K562 (cell line): ENCODE measurements at regions not wholly inside any gene's neighbourhood (a gene's known extent, or its start where the extent isn't known, plus 50 kb on each side); places are given as distances from the start of the nearest gene placed in this dataset.

ENCODE experiments used
- ATAC-seq: fragments of 200-7000 bp; cut with Tn5 transposase; 3 replicates; pipeline ENCODE4 v1.9.1; 2020; ENCODE audit warnings: moderate library complexity
- BruUV-seq: library from RNA; stranded (reverse); fragments of 400-500 nt; replicated peaks from 2 replicates; lab custom pipeline; 2021; lab: Mats Ljungman, UMichigan
- CTCF ChIA-PET: fragments of 300-600 bp; formaldehyde crosslinking; extraction: SDS; loops from one replicate; lab custom pipeline; 2021; ENCODE audit warnings: low intra/inter-chr PET ratio; lab: Yijun Ruan, JAX
- POLR2A ChIA-PET: fragments of 300-600, 350-650 bp; sonication (Branson Sonifier 250); formaldehyde crosslinking; extraction: SDS; loops from one replicate; lab custom pipeline; 2021; ENCODE audit warnings: antibody characterized with exemption, inconsistent platforms; lab: Yijun Ruan, JAX
- DNase-seq, 4 experiments: peaks; one replicate each; pipeline versions ENCODE4 v3.0.0 to v3.0.0-alpha.2; 2011 to 2018; ENCODE audit warnings: low spot score in 3 of 4, mixed read lengths in 3 of 4; ENCODE audit errors: extremely low read depth in 1 of 4
- FAIRE-seq: peaks from 2 replicates; lab custom pipeline; 2011; peaks lifted over from hg19 to GRCh38; lab: Jason Lieb, UNC
- H2AFZ ChIP-seq: 2 replicates; pipeline ENCODE4 v1.6.0; 2011; ENCODE audit warnings: low read depth, low read length, control low read depth, inconsistent platforms
- H3K27ac ChIP-seq: fragments of 200-600 bp; 3 replicates; pipeline ENCODE4 v1.8.0; 2011; ENCODE audit warnings: low read depth, mild to moderate bottlenecking, control low read depth, inconsistent platforms, low read length, moderate library complexity, mixed read lengths; ENCODE audit errors: extremely low read depth
- H3K27me3 ChIP-seq, 2 experiments: fragments of 300-600 bp in 1 of 2; 2 replicates in 1 of 2; 3 replicates in 1 of 2; pipeline versions ENCODE4 v1.6.0 to v1.8.0; 2011; ENCODE audit warnings: inconsistent platforms in 2 of 2, low read length in 2 of 2, mild to moderate bottlenecking in 1 of 2, mixed read lengths in 1 of 2, moderate library complexity in 1 of 2; ENCODE audit not compliant: control insufficient read depth in 2 of 2, insufficient read depth in 2 of 2
- H3K36me3 ChIP-seq: fragments of 300-600 bp; 3 replicates; pipeline ENCODE4 v1.8.0; 2011; ENCODE audit warnings: mild to moderate bottlenecking, low read length, inconsistent platforms; ENCODE audit not compliant: control insufficient read depth, insufficient read depth
- H3K4me1 ChIP-seq, 2 experiments: fragments of 200-600 bp in 1 of 2; replicated peaks in 1 of 2; 2 replicates in 1 of 2; 3 replicates in 1 of 2; pipeline versions ENCODE4 v1.5.1 to v1.8.0; 2011; ENCODE audit warnings: inconsistent platforms in 2 of 2, low read length in 2 of 2, mild to moderate bottlenecking in 1 of 2, mixed read lengths in 1 of 2, moderate library complexity in 1 of 2; ENCODE audit not compliant: control insufficient read depth in 2 of 2, insufficient read depth in 2 of 2
- H3K4me2 ChIP-seq: 2 replicates; pipeline ENCODE4 v1.6.1; 2011; ENCODE audit warnings: low read length, control low read depth, inconsistent platforms, mixed read lengths; ENCODE audit not compliant: insufficient read depth
- H3K4me3 ChIP-seq: fragments of 200-600 bp; sonication (generic), shearing (Covaris generic); 2 replicates; pipeline ENCODE4 v1.5.1; 2016; ENCODE audit warnings: control low read depth, inconsistent platforms
- H3K79me2 ChIP-seq: fragments of 200-600 bp; 3 replicates; pipeline ENCODE4 v1.8.0; 2011; ENCODE audit warnings: low read length, inconsistent platforms; ENCODE audit not compliant: control insufficient read depth, insufficient read depth
- H3K9ac ChIP-seq, 2 experiments: 2 replicates each; pipeline versions ENCODE4 v1.6.0 to v1.6.1; 2011; ENCODE audit warnings: low read depth in 2 of 2, low read length in 2 of 2, control low read depth in 1 of 2, inconsistent platforms in 1 of 2, mild to moderate bottlenecking in 1 of 2, mixed read lengths in 1 of 2; ENCODE audit not compliant: insufficient read depth in 1 of 2
- H3K9me1 ChIP-seq: one replicate; pipeline ENCODE4 v1.6.0; 2011; ENCODE audit warnings: inconsistent platforms, mild to moderate bottlenecking, low read length, moderate library complexity; ENCODE audit not compliant: control insufficient read depth, insufficient read depth
- H3K9me3 ChIP-seq: replicated peaks from 2 replicates; pipeline ENCODE4 v1.5.1; 2011; ENCODE audit warnings: low read depth, low read length, inconsistent platforms; ENCODE audit not compliant: control insufficient read depth, insufficient read depth
- H4K20me1 ChIP-seq: replicated peaks from 2 replicates; pipeline ENCODE4 v1.6.1; 2011; ENCODE audit warnings: low read length, inconsistent platforms, mixed read lengths; ENCODE audit not compliant: control insufficient read depth, insufficient read depth
- CHCHD3 ChIP-seq: fragments of 250-450 bp; sonication (Bioruptor Pico); IDR thresholded peaks from 2 replicates; pipeline ENCODE4 v2.1.2; 2022; ENCODE audit warnings: mild to moderate bottlenecking
- GABPA ChIP-seq: fragments of 200-800 bp; sonication (Bioruptor generic); conservative IDR thresholded peaks from 2 replicates; pipeline ENCODE4 v1.6.1; 2016; ENCODE audit warnings: low read depth, missing genetic modification characterization, missing compliant biosample characterization
- TEAD1 ChIP-seq, 2 experiments: fragments of 450-650 bp in 1 of 2; sonication (generic) in 1 of 2; formaldehyde crosslinking; IDR thresholded peaks; 2 replicates each; pipeline versions ENCODE4 v1.4.0 to v1.8.0; 2020 to 2022; ENCODE audit warnings: mild to moderate bottlenecking in 2 of 2, missing genetic modification reagents in 1 of 2
- ZC3H4 ChIP-seq: sonication (generic); formaldehyde crosslinking; IDR thresholded peaks from 2 replicates; pipeline ENCODE4 v1.9.0; 2021; ENCODE audit warnings: missing genetic modification reagents, borderline replicate concordance
- ZFP1 ChIP-seq: fragments of 450-650 bp; formaldehyde crosslinking; IDR thresholded peaks from 2 replicates; pipeline ENCODE4 v1.4.0; 2020; ENCODE audit warnings: mild to moderate bottlenecking, mixed read lengths
- ZNF274 ChIP-seq: IDR thresholded peaks from 2 replicates; pipeline ENCODE4 v1.6.1; 2011; ENCODE audit warnings: low read depth, mild to moderate bottlenecking, low read length, moderate library complexity, borderline replicate concordance
- ZNF384 ChIP-seq: IDR thresholded peaks from 2 replicates; pipeline ENCODE4 v1.6.1; 2012; ENCODE audit warnings: low read depth, low read length, improper control_type of control experiment
- WGBS: fragments of 100-300 bp; shearing (Covaris generic); methylation state at CpG from one replicate; pipeline ENCODE4 v1.1.6; 2016; ENCODE audit warnings: low coverage, mixed read lengths; ENCODE audit not compliant: insufficient coverage; ENCODE audit errors: missing lambda C conversion rate; 5-methylcytosine and 5-hydroxymethylcytosine counted together
- in situ Hi-C: fragments of 300-500 bp; cut with MboI; formaldehyde crosslinking; loops from 4 replicates; pipeline ENCODE4 v1.15.0; 2018; ENCODE audit warnings: inconsistent platforms, mixed read lengths
- intact Hi-C: fragments of 100-400 bp; cut with micrococcal nuclease; formaldehyde crosslinking; loops from 2 replicates; pipeline ENCODE4 v1.14.2; 2022

GRCh38 chr3:4042869-4043268, 243.6 kb downstream of the LRRN1 start:
- in situ Hi-C loops (no loop called here), intact Hi-C loops (no loop called here)
- Histone ChIP-seq H3K27me3 (no peaks in the 10 kb centered on the region), H3K4me2 (no peak overlapping the region), H3K4me1 (no peaks in the 10 kb centered on the region), H3K27ac (no peak overlapping the region), H3K9me3 (no peaks in the 10 kb centered on the region; the same call in 1 of the 2 replicates), H4K20me1 (no peaks in the 10 kb centered on the region), H3K79me2 (no peaks in the 10 kb centered on the region), H3K9ac (no peak overlapping the region), H3K4me3 (no peak overlapping the region), H3K36me3 (no peaks in the 10 kb centered on the region), H2AFZ (no peak overlapping the region), H3K9me1 (no peaks in the 10 kb centered on the region)
- CTCF ChIA-PET: no interaction called here
- POLR2A ChIA-PET: interaction anchor here (1.0 kb wide), 1 partner anchor 29 kb away, joined by 4 read pairs; no protein-coding TSS in a partner anchor
- TF ChIP-seq GABPA (no peak), ZFP1 (CRISPR knock-in tag) (no peak), ZNF384 (no peak), CHCHD3 (no peak), ZNF274 (no peak), ZC3H4 (CRISPR knock-in tag) (no peak), TEAD1 (CRISPR knock-in tag; IDR thresholded peaks at IDR 0.05) (no peak)
- ATAC-seq: no peak
- no peak for FAIRE-seq
- BruUV-seq: no TSS peak
- WGBS: 0% methylated on average over 3 of the region's 3 CpGs
- no peak for DNase-seq
